GM19455 (cell line): ENCODE measurements at regions not wholly inside any gene's neighbourhood (a gene's known extent, or its start where the extent isn't known, plus 50 kb on each side); places are given as distances from the start of the nearest gene placed in this dataset.

ENCODE experiments used
- ATAC-seq: cut with Tn5 transposase; IDR thresholded peaks from one replicate; pipeline ENCODE4 v1.9.1; 2021; ENCODE audit not compliant: unreplicated experiment

- ATAC-seq, result no peak
Observed at GRCh38 chr6:43985329-43985728, 141.9 kb downstream of the MRPL14 start.

- ATAC-seq, result no peak
Observed at GRCh38 chr6:43984442-43985321, 142.6 kb downstream of the MRPL14 start.

GRCh38 chr6:43983632-43984031 is 143.6 kb downstream of the MRPL14 start:
- no peak for ATAC-seq

- no peak for ATAC-seq
Observed at GRCh38 chr6:43983191-43983590, 144.1 kb downstream of the MRPL14 start.

GRCh38 chr6:43982084-43982625 is 145.1 kb downstream of the MRPL14 start:
- ATAC-seq, result no peak

GRCh38 chr6:43981363-43981990 is 145.8 kb downstream of the MRPL14 start:
- no peak for ATAC-seq

- ATAC-seq, result no peak
Observed at GRCh38 chr6:43980004-43980795, 147.1 kb downstream of the MRPL14 start.

- ATAC-seq, result no peak
Observed at GRCh38 chr6:43979525-43979924, 147.7 kb downstream of the MRPL14 start.

GRCh38 chr6:43978473-43979346 is 148.5 kb downstream of the MRPL14 start:
- no peak for ATAC-seq

GRCh38 chr6:43977404-43978111 is 149.7 kb downstream of the MRPL14 start:
- peak; percentile 79 for ATAC-seq

GRCh38 chr6:43976706-43977403 is 150.4 kb downstream of the MRPL14 start:
- ATAC-seq, result no peak

- ATAC-seq, result no peak
Observed at GRCh38 chr6:43974643-43975230, 152.5 kb downstream of the MRPL14 start.

GRCh38 chr6:43973357-43973756 is 153.9 kb downstream of the MRPL14 start:
- no peak for ATAC-seq

GRCh38 chr6:43972913-43973300 is 154.3 kb downstream of the MRPL14 start:
- no peak for ATAC-seq

GRCh38 chr6:43972179-43972912 is 154.9 kb downstream of the MRPL14 start:
- no peak for ATAC-seq

GRCh38 chr6:43971776-43972126 is 155.5 kb downstream of the MRPL14 start:
- no peak for ATAC-seq

- no peak for ATAC-seq
Observed at GRCh38 chr6:43970913-43971775, 156.1 kb downstream of the MRPL14 start.
